ENCODE measurements at regions not wholly inside any gene's neighbourhood (a gene's known extent, or its start where the extent isn't known, plus 50 kb on each side); places are given as distances from the start of the nearest gene placed in this dataset.

- intact Hi-C loops (cut with DNase I; ENCODE audit: low total_unique reads) = no loop called here
- no peak for DNase-seq (ENCODE audit: low spot score in 2 of 2)
- TF ChIP-seq CTCF (IDR thresholded peaks at IDR 0.05) (no peak), POLR2A (IDR thresholded peaks at IDR 0.05) (no peak)
Observed at GRCh38 chr18:44125446-44125845, 555.2 kb upstream of the SETBP1 start.

GRCh38 chr18:44126598-44126997 lies 554.1 kb upstream of the SETBP1 start:
- TF ChIP-seq POLR2A (IDR thresholded peaks at IDR 0.05) = no peak
- TF ChIP-seq CTCF (IDR thresholded peaks at IDR 0.05) = no peak
- H3K4me3 ChIP-seq (ENCODE audit: low read depth, poor library complexity, severe bottlenecking) = no peak overlapping the region
- intact Hi-C loops (cut with DNase I; ENCODE audit: low total_unique reads) = no loop called here
- DNase-seq (ENCODE audit: low spot score in 2 of 2) = no peak

More at GRCh38 chr18:44125446-44125845, 555.2 kb upstream of the SETBP1 start:
- H3K4me3 ChIP-seq (ENCODE audit: low read depth, poor library complexity, severe bottlenecking) = no peak overlapping the region
- 91 to 93% methylated on average over 3 of the region's 3 CpGs for WGBS, 2 donors

GRCh38 chr18:44128365-44128764 lies 552.3 kb upstream of the SETBP1 start:
- DNase-seq (ENCODE audit: low spot score in 2 of 2) = no peak
- TF ChIP-seq CTCF (IDR thresholded peaks at IDR 0.05) = no peak
- TF ChIP-seq POLR2A (IDR thresholded peaks at IDR 0.05) = no peak
- intact Hi-C loops (cut with DNase I; ENCODE audit: low total_unique reads) = no loop called here
- H3K4me3 ChIP-seq (ENCODE audit: low read depth, poor library complexity, severe bottlenecking) = no peak overlapping the region
- 71 to 77% methylated on average over 1 of the region's 1 CpG for WGBS, 2 donors

- intact Hi-C loops (cut with DNase I; ENCODE audit: low total_unique reads) = no loop called here
- DNase-seq (ENCODE audit: low spot score in 2 of 2) = no peak
- 51 to 57% methylated on average over 5 of the region's 5 CpGs for WGBS, 2 donors
- no peak overlapping the region for H3K4me3 ChIP-seq (ENCODE audit: low read depth, poor library complexity, severe bottlenecking)
- TF ChIP-seq CTCF (IDR thresholded peaks at IDR 0.05) (no peak), POLR2A (IDR thresholded peaks at IDR 0.05) (no peak)
Observed at GRCh38 chr18:44130376-44130942, 550.2 kb upstream of the SETBP1 start.

GRCh38 chr18:44133483-44133882 lies 547.2 kb upstream of the SETBP1 start:
- intact Hi-C loops (cut with DNase I; ENCODE audit: low total_unique reads) = no loop called here

More at GRCh38 chr18:44133483-44133882, 547.2 kb upstream of the SETBP1 start:
- WGBS, 2 donors = 53 to 54% methylated on average over 2 of the region's 2 CpGs
- no peak for TF ChIP-seq POLR2A (IDR thresholded peaks at IDR 0.05)
- no peak for TF ChIP-seq CTCF (IDR thresholded peaks at IDR 0.05)
- no peak for DNase-seq (ENCODE audit: low spot score in 2 of 2)
- no peak overlapping the region for H3K4me3 ChIP-seq (ENCODE audit: low read depth, poor library complexity, severe bottlenecking)
